SU-DHL-6 (cell line): ENCODE measurements at regions not wholly inside any gene's neighbourhood (a gene's known extent, or its start where the extent isn't known, plus 50 kb on each side); places are given as distances from the start of the nearest gene placed in this dataset.

ENCODE experiments used
- EZH2phosphoT487 ChIP-seq: fragments of 200-600 bp; sonication (generic), shearing (Covaris generic); conservative IDR thresholded peaks from 2 replicates; pipeline ENCODE4 v1.6.1; 2018; ENCODE audit warnings: mild to moderate bottlenecking, antibody characterized with exemption, low read length, moderate library complexity, mixed read lengths
- TF ChIP-seq, protein P1 (sequence below): fragments of 200-600 bp; sonication (generic); IDR thresholded peaks from one replicate; pipeline ENCODE4 v1.5.1; 2017; ENCODE audit warnings: antibody characterized with exemption, mild to moderate bottlenecking, low read length, moderate library complexity; ENCODE audit not compliant: insufficient read depth, poor library complexity, severe bottlenecking

DNA sequence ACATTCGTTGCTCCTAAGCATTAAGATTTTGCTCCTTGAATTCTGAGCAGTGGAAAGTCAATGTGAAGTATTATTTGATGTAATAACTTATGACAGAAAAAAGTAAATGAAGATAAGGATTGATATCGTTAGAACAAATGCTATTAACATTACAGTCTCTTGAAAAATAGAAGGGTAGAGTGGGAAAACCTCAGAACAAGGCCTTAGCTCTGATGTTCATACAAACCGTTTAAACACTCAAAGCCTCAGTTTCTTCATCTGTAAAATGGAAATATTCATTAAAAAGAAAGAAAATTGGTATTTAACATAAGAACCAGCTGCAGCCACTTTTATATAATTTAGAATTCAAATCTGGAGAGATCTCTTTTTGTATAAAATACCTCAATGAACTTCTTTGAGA, 250.4 kb upstream of the NCKAP5 start:
- TF ChIP-seq, protein P1, sequence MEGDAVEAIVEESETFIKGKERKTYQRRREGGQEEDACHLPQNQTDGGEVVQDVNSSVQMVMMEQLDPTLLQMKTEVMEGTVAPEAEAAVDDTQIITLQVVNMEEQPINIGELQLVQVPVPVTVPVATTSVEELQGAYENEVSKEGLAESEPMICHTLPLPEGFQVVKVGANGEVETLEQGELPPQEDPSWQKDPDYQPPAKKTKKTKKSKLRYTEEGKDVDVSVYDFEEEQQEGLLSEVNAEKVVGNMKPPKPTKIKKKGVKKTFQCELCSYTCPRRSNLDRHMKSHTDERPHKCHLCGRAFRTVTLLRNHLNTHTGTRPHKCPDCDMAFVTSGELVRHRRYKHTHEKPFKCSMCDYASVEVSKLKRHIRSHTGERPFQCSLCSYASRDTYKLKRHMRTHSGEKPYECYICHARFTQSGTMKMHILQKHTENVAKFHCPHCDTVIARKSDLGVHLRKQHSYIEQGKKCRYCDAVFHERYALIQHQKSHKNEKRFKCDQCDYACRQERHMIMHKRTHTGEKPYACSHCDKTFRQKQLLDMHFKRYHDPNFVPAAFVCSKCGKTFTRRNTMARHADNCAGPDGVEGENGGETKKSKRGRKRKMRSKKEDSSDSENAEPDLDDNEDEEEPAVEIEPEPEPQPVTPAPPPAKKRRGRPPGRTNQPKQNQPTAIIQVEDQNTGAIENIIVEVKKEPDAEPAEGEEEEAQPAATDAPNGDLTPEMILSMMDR = no peak
- TF ChIP-seq EZH2phosphoT487 = no peak
